ENCODE measurements at regions not wholly inside any gene's neighbourhood (a gene's known extent, or its start where the extent isn't known, plus 50 kb on each side); places are given as distances from the start of the nearest gene placed in this dataset.

GRCh38 chr16:88322500-88322970 is 60.2 kb upstream of the ZNF469 start:
- Histone ChIP-seq H3K27me3 (ENCODE audit: control insufficient read depth, insufficient read depth, low read length) (no peaks in the 10 kb centered on the region), H3K9me3 (ENCODE audit: control insufficient read depth, low read length) (no peaks in the 10 kb centered on the region), H3K79me2 (no peaks in the 10 kb centered on the region), H3K4me2 (ENCODE audit: low read length) (no peak overlapping the region), H3K4me1 (no peaks in the 10 kb centered on the region), H3K36me3 (ENCODE audit: control insufficient read depth, insufficient read depth, low read length) (no peaks in the 10 kb centered on the region), H3K4me3 (ENCODE audit: low read depth, low read length) (no peak overlapping the region), H3K27ac (no peak overlapping the region), H2AFZ (no peak overlapping the region), H3K9ac (no peak overlapping the region)
- no peak for TF ChIP-seq CTCF (IDR thresholded peaks at IDR 0.05)

GRCh38 chr16:88323041-88323440 is 59.7 kb upstream of the ZNF469 start:
- Histone ChIP-seq H3K4me2 (ENCODE audit: low read length) (no peak overlapping the region), H3K9me3 (ENCODE audit: control insufficient read depth, low read length) (no peaks in the 10 kb centered on the region), H3K36me3 (ENCODE audit: control insufficient read depth, insufficient read depth, low read length) (no peaks in the 10 kb centered on the region), H3K4me3 (ENCODE audit: low read depth, low read length) (no peak overlapping the region), H3K4me1 (no peaks in the 10 kb centered on the region), H3K79me2 (no peaks in the 10 kb centered on the region), H3K9ac (no peak overlapping the region), H3K27me3 (ENCODE audit: control insufficient read depth, insufficient read depth, low read length) (no peaks in the 10 kb centered on the region), H2AFZ (no peak overlapping the region), H3K27ac (no peak overlapping the region)
- TF ChIP-seq CTCF (IDR thresholded peaks at IDR 0.05), result no peak

- Histone ChIP-seq H3K27me3 (ENCODE audit: control insufficient read depth, insufficient read depth, low read length) (no peaks in the 10 kb centered on the region), H3K4me3 (ENCODE audit: low read depth, low read length) (no peak overlapping the region), H3K9me3 (ENCODE audit: control insufficient read depth, low read length) (no peaks in the 10 kb centered on the region), H3K4me1 (no peaks in the 10 kb centered on the region), H3K4me2 (ENCODE audit: low read length) (no peak overlapping the region), H3K79me2 (no peaks in the 10 kb centered on the region), H3K27ac (no peak overlapping the region), H3K36me3 (ENCODE audit: control insufficient read depth, insufficient read depth, low read length) (no peaks in the 10 kb centered on the region), H3K9ac (no peak overlapping the region), H2AFZ (no peak overlapping the region)
- TF ChIP-seq CTCF (IDR thresholded peaks at IDR 0.05), result no peak
Measured at GRCh38 chr16:88323546-88324330, 59.0 kb upstream of the ZNF469 start.

- H3K4me3 ChIP-seq (ENCODE audit: low read depth, low read length), result no peak overlapping the region
- no peak overlapping the region for H2AFZ ChIP-seq
- no peak overlapping the region for H3K9ac ChIP-seq
- H3K9me3 ChIP-seq (ENCODE audit: control insufficient read depth, low read length), result no peaks in the 10 kb centered on the region
- H3K27ac ChIP-seq, result no peak overlapping the region
- no peak overlapping the region for H3K4me2 ChIP-seq (ENCODE audit: low read length)
- H3K4me1 ChIP-seq, result no peaks in the 10 kb centered on the region
- no peaks in the 10 kb centered on the region for H3K27me3 ChIP-seq (ENCODE audit: control insufficient read depth, insufficient read depth, low read length)
- TF ChIP-seq CTCF (IDR thresholded peaks at IDR 0.05), result no peak
- H3K36me3 ChIP-seq (ENCODE audit: control insufficient read depth, insufficient read depth, low read length), result no peaks in the 10 kb centered on the region
- no peaks in the 10 kb centered on the region for H3K79me2 ChIP-seq
Measured at GRCh38 chr16:88325087-88325750, 57.5 kb upstream of the ZNF469 start.
